CD4-positive, alpha-beta T cell treated with Interleukin-15 for 4 hours (primary cell): ENCODE measurements at regions not wholly inside any gene's neighbourhood (a gene's known extent, or its start where the extent isn't known, plus 50 kb on each side); places are given as distances from the start of the nearest gene placed in this dataset.

Experiments used
- DNase-seq: peaks from one replicate; pipeline ENCODE4 v3.0.0-alpha.2; 2020; ENCODE audit warnings: low spot score

DNA sequence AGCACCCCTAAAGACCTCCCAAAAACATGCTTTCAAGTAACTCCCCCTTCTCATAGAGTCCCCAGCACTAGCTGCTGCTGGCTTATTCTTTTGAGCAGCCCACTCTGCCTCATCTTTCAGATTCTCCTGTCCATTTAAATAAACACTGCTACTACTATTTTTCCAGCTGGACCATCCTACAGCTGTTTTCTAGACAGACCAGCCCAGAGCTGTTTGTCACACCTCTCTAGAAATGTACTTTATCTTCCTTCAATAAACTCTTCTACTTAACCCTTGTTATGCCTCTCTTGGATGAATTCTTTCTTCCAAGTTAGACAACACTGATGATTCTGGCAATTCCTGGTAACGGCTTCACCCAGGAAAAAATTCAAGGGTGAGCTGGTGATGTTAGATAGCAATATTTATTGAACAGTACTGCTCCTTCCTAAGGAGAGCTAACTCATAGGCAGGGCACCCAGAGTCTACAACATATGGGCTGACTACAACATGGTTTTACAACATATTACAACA, 995.7 kb downstream of the LRFN5 start:
- no peak for DNase-seq

DNA sequence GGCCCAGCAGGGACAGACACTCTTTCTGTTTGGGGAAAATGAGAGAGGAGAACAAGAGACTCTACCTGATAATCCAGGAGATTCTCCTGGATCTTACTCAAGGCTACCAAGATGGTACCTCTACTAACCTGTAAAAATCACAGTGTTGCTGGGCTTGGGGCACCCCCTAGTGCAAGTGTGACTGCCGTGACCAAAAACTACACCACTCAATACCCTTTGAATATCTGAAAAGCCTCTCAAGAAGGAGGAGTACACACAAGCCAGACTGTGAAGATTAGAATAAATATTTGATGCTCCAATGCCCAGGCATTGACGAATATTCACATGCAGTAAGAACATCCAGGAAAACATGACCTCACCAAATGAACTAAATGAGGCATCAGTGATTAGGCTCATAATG, 965.4 kb downstream of the LRFN5 start:
- no peak for DNase-seq

DNA sequence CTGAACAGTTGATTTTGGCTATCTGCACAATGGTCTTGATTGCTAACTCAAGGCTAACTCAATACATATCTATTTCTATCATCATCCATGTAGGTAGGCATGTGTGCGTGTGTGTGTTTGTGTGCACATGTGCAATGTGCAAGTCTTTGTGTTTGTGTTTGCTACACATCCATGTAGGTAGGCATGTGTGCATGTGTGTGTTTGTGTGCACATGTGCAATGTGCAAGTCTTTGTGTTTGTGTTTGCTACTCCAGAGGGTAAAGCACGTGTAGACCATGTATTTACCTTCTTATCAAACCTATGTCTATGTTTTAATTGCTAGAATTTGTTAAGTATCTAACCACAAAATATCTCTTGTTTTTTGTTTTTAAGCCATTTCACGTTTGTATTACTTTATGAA, 962.6 kb downstream of the LRFN5 start:
- no peak for DNase-seq

DNA sequence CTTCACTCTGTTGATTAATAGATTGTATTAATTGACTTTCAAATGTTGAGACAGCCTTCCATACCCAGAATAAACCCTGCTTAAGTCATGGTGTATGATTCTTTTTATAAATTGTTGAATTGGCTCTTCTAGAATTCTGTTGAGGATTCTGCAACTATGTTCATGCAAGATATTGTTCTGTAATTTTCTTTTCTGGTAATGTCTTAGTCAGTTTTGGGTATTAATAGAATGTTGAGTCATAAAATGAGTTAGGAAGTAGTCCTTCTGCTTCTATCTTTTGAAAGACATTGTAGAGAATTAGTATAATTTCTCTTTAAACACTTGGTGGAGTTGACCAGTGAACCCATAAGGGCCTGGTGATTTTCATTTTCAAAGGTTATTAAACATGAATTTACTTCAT, 958.9 kb downstream of the LRFN5 start:
- no peak for DNase-seq

DNA sequence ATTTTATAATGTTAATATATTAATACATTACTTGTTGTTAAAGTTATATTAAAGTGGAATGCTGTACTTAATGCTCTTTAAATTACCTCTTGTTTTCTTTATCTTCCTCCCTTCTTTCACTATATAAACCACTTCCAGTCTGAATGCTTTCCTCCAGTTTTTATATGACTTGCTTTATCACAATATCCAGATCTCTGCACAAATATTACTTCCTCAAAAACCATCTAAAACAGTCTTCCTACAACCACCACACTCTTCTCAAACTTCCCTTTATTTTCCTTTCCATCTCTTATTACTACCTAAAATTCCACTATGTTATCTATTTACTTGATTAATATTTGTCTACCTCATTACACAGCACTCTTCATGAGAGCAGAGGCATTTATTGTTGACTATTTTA, 956.6 kb downstream of the LRFN5 start:
- no peak for DNase-seq

DNA sequence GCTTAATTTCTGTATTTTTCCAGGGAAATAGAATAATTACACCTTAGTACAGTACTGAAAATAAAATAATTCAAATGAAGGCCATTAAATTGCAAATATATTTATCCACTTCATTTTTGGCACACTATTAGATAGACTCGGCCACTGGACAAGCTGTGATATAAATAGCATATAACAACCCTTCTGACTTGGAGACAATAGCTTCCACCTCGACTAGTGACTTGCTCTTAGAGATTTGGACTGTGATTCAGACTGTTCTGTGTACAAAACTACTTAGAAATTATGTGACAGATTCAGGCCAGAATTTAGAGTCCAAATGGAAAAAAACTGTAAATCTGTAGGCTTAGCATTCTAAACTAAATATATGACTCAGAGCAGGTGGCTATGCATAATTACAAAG, 949.9 kb downstream of the LRFN5 start:
- DNase-seq = no peak

DNA sequence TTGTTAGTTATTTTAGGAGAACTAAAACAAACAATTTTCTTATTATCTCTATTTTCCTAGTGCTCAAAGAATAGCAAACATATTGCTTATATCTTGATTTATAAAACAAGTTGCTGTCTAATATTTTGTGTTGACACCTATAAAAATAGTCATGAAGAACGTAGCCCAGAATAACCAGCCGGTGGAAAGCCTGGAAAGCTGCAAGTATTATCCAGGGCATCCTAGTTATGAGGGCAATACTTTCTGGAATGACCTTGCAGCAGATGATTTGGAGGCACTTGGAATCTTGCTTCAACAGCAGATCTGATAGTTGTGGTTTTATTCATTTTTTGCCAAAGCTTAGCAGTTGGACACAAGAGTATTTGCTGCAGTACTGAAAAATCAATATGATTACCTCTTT, 948.7 kb downstream of the LRFN5 start:
- DNase-seq = no peak

DNA sequence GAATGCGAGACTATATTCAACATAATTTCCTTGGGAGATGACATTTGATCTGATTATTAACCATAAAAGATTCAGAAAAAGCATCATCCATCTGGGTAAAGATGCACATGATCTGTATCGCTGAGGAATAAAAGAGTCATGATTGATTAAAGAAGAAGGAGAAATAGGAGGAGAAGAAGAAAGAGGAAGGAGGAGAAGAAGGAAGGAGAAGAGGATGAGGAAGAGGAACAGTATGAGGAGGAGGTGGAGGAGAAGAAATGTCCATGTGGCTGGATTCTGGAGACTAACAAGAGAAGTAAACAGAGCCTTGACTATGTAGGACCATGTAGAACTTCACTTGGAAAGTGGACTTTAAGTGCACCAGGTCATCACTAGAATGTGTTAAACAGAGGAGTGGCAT, 947.4 kb downstream of the LRFN5 start:
- DNase-seq = no peak

DNA sequence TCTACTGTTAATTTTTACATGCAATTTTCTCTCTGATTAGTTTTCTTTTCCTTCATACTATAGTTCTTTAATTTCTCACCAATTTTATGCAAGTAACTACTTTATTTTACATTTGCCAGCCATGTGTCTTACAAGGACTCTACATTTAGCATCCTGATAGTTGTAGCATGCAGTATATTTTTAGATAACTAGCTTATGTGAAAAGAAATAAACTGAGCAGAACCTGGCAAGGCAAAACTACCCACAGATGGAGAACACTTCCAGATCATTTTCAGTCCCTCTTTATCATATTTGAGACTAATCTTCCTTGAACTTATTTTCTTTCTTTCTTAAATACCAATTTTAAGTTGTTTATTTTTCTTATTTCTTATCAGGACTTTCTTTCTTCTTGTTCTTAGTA, 943.6 kb downstream of the LRFN5 start:
- DNase-seq = no peak

DNA sequence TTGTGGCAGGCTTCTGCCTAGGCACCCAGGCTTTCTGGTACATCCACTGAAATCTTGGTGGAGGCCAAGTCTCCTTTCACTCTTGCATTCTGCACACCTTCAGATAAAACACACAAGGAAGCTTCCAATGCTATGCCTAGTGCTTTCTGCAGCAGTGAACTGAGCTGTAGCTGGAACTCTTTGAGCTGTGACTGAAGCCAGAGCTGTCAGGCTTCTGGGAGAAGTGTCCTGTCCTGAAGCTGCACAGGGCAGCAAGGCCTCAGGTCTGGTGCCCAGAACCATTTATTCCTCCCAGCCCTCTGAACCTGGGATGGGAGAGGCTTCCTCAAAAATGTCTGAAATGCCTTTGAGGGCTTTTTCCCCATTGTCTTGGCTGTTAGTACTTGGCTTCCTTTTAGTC, 941.7 kb downstream of the LRFN5 start:
- no peak for DNase-seq

DNA sequence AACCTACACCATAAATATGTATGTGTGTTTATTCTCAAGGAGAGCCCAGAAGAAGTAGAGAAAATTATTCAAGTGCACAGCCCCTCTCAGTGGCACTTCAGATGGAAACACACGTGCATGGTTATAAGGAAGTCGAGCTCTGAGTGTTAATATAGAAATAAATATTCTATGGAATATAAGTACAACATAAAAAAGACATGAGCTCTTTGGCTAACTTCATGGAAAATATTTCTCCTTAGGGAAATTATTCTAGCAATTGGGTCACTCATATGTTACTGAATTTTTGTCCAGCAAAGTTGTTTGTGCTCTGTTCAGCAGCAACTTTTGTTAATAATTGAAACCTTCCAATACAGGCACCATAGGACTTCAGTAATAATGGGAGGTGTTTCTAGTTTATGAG, 939.0 kb downstream of the LRFN5 start:
- DNase-seq = no peak

DNA sequence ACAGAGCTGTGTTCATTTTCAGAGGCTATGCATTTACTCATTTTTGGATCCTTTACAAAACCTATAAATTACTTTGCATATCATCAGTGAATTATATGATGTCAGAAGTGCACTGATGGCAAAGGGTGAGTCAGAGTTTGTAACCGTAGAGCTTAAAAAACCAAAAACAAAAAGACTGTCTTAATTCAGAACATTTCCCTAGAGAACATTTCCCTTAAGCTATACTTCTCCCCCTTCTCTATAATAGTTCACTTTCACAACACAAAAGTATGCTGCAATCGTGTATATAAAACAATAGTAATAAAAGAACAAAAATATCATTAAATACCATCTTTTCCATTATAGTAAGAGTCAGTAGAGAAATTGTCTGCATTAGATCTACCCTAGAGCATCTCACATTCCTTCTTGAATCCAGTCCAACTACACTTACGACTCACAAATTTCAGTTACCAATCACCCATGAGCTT, 934.9 kb downstream of the LRFN5 start:
- DNase-seq = no peak

DNA sequence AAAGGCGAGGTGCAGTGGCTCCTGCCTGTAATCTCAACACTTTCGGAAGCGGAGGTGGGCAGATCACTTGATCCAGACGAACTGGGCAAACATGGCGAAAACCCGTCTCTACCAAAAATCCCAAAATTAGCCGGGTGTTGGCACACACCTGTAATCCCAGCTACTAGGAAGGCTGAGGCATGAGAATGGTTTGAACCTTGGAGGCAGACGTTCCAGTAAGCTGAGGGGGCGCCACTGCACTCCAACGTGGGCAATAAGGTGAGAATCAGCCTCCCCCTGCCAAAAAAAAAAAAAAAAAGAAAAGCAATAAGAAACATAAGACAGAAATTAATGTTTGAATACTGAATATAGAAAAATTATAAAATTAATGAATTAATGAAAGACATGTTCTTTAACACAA, 928.7 kb downstream of the LRFN5 start:
- DNase-seq = no peak

DNA sequence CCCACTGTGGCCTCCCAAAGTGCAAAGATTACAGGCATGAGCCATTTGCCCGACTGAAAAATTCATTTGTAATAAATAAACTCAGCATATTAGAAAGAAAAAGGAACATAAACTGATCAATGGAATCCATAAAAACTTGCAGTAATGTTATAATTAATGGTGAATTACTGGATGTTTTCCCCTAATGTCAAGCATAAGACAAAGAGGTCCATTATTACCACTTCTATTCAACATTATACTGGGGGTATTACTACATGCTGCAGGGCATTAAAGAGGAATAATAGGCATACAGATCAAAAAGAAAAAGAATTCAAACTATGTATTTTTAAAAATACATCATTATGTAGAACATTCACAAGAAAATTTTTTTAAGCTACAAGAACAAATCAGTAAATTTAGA, 926.8 kb downstream of the LRFN5 start:
- DNase-seq = no peak

DNA sequence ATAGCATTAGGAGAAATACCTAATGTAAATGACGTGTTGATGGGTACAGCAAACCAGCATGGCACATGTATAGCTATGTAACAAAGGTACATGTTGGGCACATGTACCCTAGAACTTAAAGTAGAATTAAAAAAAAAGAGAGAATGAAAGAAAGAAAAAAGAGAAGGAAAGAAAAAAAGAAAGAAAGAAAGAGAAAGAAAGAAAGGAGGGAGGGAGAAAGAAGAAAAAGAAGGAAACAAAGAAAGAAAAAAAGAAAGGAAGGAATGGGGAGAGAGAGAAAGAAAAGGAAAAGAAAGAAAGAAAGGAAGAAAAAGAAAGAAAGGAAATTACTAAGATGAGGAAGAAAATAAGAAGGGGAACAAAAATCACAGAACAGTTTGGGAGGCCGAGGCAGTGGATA, 925.5 kb downstream of the LRFN5 start:
- DNase-seq = no peak

DNA sequence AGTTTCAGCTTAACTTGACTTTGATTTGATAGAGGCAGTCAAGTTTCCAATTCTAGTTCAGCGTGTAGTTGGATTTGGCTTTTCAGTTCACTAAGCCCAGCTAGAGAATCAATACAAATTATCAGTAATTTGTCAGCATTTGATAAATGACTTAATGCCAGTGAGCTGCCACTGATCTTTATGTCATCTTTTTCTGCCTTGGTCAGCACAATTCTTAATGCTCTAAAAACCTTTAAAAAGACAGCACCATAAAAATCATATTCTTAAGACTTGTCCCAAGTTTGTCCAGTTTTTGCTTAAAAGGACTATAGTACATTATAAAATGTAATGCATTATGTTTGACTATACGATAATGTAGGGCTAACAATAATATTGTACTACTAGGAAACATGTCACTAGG, 920.5 kb downstream of the LRFN5 start:
- no peak for DNase-seq

DNA sequence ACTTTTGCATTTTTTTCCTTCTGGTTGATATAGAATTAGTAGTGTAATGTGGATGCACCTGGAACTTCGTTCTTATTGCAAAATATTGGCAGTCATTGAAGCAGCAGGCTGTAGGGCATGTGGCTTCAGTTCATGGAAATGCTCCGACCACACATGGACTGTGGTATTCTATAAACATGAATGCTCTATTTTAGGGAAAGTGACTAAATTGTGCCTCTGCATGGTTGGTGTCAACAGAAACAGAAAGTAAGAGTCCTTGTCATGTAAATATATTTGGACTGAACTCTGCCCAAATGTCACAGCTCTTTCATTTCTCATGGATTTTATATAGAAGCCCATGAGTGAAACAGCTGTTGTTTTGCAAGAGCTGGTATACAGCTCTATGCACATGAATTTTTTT, 917.0 kb downstream of the LRFN5 start:
- DNase-seq = no peak

DNA sequence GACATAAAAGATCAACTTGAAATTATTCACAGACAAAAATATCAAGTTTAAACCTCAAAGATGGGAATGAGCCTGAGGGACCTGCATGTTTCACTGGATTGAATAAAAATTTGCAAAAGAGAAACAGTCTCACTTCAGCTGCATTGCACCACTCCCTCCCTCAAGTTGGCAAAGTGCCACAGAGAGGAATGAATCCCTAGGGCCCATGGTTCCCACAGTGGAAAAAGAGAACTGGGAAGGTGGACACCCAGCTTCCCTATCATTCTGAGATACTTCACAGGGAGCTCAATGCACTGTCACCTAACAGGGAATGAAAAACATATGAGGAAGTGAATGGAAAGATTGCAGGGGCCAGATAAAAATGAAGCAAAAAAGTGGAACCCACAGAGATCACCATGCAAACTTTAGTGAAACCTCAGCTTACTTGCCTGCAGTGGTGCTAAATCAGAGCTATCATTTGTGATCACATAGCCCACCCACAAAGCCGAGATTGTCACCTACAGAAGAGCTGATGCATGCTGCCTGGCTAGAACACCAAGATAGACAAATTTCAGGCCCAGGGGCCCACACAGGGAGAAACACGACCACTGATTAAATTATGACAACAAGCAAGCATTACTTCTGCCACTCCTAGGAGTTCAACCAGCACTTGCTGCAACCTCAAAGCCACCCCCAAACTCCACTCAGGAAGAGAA, 911.3 kb downstream of the LRFN5 start:
- DNase-seq = no peak

DNA sequence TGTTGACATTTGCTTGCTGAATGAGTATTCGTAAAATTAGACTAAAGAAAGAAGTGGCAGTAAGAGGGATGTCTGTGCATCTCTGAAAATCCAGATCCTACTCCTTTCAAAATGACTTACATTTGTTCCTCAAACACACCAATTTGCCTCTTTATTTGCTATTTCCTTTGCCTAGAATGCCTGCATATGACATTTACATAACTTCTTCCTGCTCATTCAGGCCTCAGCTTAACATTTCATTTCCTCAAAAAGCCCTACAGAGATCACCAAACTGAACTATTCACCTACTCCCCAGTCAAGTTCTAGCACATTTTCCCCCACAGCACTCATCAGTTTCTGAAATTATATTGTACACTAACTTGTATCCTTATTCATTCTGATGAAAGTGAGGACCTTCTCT, 907.2 kb downstream of the LRFN5 start:
- no peak for DNase-seq

DNA sequence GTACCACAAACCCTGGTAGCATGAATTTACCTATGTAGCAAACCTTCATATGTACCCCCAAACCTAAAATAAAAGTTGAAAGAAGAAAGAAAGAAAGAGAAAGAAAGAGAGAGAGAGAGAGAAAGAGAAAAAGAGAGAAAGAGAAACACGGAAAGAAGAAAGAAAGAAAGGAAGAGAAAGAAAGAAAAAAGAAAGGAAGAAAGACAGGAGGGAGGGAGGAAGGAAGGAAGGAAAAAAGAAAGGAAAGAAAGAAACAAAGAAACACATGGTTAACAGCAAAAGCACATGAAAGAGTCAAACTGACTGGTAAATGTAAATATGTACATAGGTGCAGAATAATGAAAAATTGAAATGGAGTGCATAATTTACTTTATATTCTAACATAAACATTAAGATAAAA, 903.4 kb downstream of the LRFN5 start:
- no peak for DNase-seq

DNA sequence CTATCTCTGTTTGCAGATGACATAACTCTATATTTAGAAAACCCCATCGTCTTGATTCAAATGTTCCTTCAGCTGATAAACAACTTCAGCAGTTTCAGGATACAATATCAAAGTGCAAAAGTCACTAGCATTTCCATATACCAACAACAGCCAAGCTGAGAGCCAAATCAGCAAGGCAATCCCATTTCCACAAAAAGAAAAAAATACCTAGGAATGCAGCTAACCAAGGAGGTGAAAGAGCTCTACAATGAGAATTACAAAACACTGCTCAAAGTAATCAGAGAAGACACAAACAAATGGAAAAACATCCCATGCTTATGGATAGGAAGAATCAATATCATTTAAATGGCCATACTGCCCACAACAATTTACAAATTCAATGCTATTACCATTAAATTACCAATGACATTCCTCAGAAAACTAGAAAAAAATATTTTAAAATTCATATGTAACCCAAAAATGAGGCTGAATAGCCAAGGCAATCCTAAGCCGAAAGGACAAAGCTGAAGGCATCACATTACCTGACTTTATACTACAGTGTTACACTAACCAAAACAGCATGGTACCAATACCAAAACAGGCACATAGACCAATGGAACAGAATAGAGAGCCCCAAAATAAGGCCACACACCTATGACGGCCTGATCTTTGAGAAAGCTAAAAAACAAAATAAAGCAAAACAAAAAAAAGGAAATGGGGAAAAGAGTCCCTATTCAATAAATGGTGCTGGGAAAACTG, 901.7 kb downstream of the LRFN5 start:
- DNase-seq = no peak

DNA sequence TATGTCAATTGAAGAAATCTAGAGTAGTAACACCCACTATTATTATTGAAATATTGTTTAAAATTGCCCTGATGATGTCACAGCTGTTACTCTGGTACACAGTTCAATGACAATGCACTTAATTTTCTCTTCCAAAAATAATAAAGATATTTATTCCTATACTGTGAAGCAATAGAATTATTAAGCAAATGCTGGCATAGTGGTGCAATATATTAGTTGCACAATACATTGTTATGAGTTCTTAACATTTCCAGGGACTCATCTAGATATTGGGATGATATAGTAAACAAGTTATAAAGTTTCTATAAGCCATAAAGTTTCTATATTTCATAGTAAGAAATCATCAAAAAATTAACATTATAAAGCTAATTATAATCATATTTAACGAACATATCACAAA, 897.8 kb downstream of the LRFN5 start:
- no peak for DNase-seq

DNA sequence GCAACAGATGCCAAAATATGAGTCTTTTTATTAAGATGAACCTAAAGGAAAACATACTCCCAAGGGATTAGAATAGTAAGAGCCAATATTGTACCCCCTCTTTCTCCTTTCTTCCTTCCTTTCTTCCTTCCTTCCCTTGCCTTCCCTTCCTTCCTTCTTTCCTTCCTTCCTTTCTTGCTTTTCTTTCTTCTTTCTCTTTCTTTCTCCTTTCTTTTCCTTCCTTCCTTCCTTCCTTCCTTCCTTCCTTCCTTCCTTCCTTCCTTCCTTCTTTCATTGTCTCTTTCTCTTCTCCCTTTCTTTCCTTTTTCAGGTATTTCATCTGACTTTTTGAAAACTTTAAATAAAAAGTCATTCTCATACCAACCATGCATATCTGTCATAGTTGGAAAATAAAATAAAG, 892.5 kb downstream of the LRFN5 start:
- no peak for DNase-seq

DNA sequence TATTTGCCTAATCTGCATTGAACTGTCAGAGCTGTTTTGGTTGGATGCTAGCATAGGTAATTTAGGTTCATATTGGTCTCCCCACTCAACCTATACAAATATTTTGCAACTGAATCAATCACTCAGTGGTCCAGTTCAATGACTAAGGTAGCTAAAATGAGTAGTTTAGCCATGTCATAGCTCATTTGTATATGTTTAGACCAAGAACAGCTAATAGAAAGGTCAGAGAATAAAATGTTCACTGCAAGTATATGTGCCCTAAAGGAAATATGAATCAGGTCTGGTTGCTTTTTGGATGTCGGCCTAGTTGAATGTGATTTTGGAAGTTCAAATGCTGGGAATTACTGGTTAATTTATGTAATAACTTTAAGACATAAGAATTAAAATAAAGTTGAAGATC, 883.9 kb downstream of the LRFN5 start:
- no peak for DNase-seq
